ENCODE measurements at regions not wholly inside any gene's neighbourhood (a gene's known extent, or its start where the extent isn't known, plus 50 kb on each side); places are given as distances from the start of the nearest gene placed in this dataset.

- TF ChIP-seq TOX (CRISPR knock-in tag; IDR thresholded peaks at IDR 0.05; ENCODE audit: borderline replicate concordance) (no peak), BACH2 (CRISPR knock-in tag; IDR thresholded peaks at IDR 0.05; ENCODE audit: borderline replicate concordance) (no peak), CSRNP3 (CRISPR knock-in tag; IDR thresholded peaks at IDR 0.05) (no peak), PATZ1 (CRISPR knock-in tag; IDR thresholded peaks at IDR 0.05; ENCODE audit: borderline replicate concordance) (no peak), POU6F1 (CRISPR knock-in tag; IDR thresholded peaks at IDR 0.05; ENCODE audit: borderline replicate concordance, low read depth) (no peak), PPARA (CRISPR knock-in tag; IDR thresholded peaks at IDR 0.05; ENCODE audit: borderline replicate concordance) (no peak), RARB (CRISPR knock-in tag; IDR thresholded peaks at IDR 0.05) (no peak), ZNF8 (CRISPR knock-in tag; IDR thresholded peaks at IDR 0.05) (no peak), CREB5 (CRISPR knock-in tag; IDR thresholded peaks at IDR 0.05; ENCODE audit: low read depth) (no peak), ISL1 (CRISPR knock-in tag; IDR thresholded peaks at IDR 0.05) (no peak), OSR1 (CRISPR knock-in tag; IDR thresholded peaks at IDR 0.05) (no peak), TCF4 (CRISPR knock-in tag; IDR thresholded peaks at IDR 0.05; ENCODE audit: borderline replicate concordance) (no peak), ZFP3 (CRISPR knock-in tag; IDR thresholded peaks at IDR 0.05) (no peak)
Measured at GRCh38 chr12:92237762-92238523, 92.3 kb upstream of the BTG1 start.

Measured in SK-N-SH treated with all-trans-retinoic acid at 6 μM for 48 hours (cell line).